ENCODE measurements at regions not wholly inside any gene's neighbourhood (a gene's known extent, or its start where the extent isn't known, plus 50 kb on each side); places are given as distances from the start of the nearest gene placed in this dataset.

- no peaks in the 10 kb centered on the region for H3K27me3 ChIP-seq (replicated peaks; ENCODE audit: insufficient read depth, low read depth, low read length, poor library complexity)
- DNase-seq (ENCODE audit: low spot score) = no peak
- BruUV-seq (replicated peaks) = no TSS peak
- intact Hi-C loops (cut with micrococcal nuclease; ENCODE audit: unreplicated experiment) = no loop called here
- no peaks in the 10 kb centered on the region for H3K4me1 ChIP-seq (ENCODE audit: insufficient read depth, low read length, poor library complexity, severe bottlenecking)
- POLR2A ChIA-PET (ENCODE audit: low non-redundant PET) = no interaction called here
- H3K4me3 ChIP-seq (ENCODE audit: low read depth, low read length, poor library complexity, severe bottlenecking) = no peak overlapping the region
- CTCF ChIA-PET = no interaction called here
- no peaks in the 10 kb centered on the region for H3K36me3 ChIP-seq (ENCODE audit: insufficient read depth, low read length, poor library complexity, severe bottlenecking)
- H3K9me3 ChIP-seq (ENCODE audit: low read depth, low read length, poor library complexity, severe bottlenecking) = no peaks in the 10 kb centered on the region
- no peak overlapping the region for H3K27ac ChIP-seq (ENCODE audit: low read depth, low read length, poor library complexity, severe bottlenecking)
- TF ChIP-seq CTCF (conservative IDR thresholded peaks at IDR 0.05; ENCODE audit: low read depth, low read length) (no peak), EZH2 (IDR thresholded peaks at IDR 0.05; ENCODE audit: borderline replicate concordance, low read depth, low read length, poor library complexity, severe bottlenecking) (no peak)
Measured at GRCh38 chr18:73590950-73591349, 556.7 kb downstream of the FBXO15 start.

DNA sequence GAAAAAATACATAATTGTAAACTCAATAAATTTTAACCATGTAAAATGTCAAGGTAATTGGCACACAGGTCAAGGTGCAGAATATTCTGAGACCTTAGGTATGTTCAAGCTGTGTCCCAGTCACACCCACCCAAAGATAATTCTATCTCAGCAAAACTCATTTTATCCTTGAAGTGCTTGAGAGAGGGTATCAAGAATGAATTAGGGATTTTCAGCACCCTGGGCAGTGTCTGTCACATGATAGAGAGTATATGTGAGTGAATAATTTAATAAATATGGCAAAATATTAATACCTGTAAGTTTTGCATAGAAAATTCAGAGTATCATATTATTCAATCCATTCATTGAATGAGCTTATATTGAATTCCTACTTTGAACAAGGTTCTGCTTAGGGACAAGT is 567.9 kb downstream of the FBXO15 start:
- H3K4me3 ChIP-seq (ENCODE audit: low read depth, low read length, poor library complexity, severe bottlenecking) = no peak overlapping the region
- H3K9me3 ChIP-seq (ENCODE audit: low read depth, low read length, poor library complexity, severe bottlenecking) = peaks cover 9% of the 10 kb centered on the region
- no peaks in the 10 kb centered on the region for H3K36me3 ChIP-seq (ENCODE audit: insufficient read depth, low read length, poor library complexity, severe bottlenecking)
- TF ChIP-seq CTCF (conservative IDR thresholded peaks at IDR 0.05; ENCODE audit: low read depth, low read length) (no peak), EZH2 (IDR thresholded peaks at IDR 0.05; ENCODE audit: borderline replicate concordance, low read depth, low read length, poor library complexity, severe bottlenecking) (no peak)
- ChIA-PET CTCF (no interaction called here), POLR2A (ENCODE audit: low non-redundant PET) (no interaction called here)
- no peak overlapping the region for H3K27ac ChIP-seq (ENCODE audit: low read depth, low read length, poor library complexity, severe bottlenecking)
- DNase-seq (ENCODE audit: low spot score) = no peak
- no peaks in the 10 kb centered on the region for H3K4me1 ChIP-seq (ENCODE audit: insufficient read depth, low read length, poor library complexity, severe bottlenecking)
- no peaks in the 10 kb centered on the region for H3K27me3 ChIP-seq (replicated peaks; ENCODE audit: insufficient read depth, low read depth, low read length, poor library complexity)
- no TSS peak for BruUV-seq (replicated peaks)
- intact Hi-C loops (cut with micrococcal nuclease; ENCODE audit: unreplicated experiment) = no loop called here

DNA sequence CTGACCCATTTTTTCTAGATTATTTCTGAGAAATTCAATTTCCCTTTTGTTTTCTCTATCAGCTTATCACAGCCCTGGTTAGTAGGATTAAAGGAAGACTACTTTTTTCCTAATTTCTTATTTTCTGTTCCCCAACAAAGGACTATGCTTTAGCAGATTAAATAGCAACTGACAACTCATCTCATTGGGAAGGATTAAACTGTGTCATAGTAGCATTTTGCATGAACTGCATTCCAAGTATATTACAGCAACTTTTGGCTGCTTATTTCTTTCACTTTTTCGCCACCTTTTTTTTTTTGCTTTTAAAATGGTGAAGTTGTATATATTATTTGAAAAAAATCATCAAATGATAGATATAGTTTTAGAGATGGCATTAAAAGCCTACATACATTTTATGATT is 570.3 kb downstream of the FBXO15 start:
- CTCF ChIA-PET = no interaction called here
- POLR2A ChIA-PET (ENCODE audit: low non-redundant PET) = no interaction called here
- H3K4me1 ChIP-seq (ENCODE audit: insufficient read depth, low read length, poor library complexity, severe bottlenecking) = no peaks in the 10 kb centered on the region
- no TSS peak for BruUV-seq (replicated peaks)
- DNase-seq (ENCODE audit: low spot score) = no peak
- no peak overlapping the region for H3K4me3 ChIP-seq (ENCODE audit: low read depth, low read length, poor library complexity, severe bottlenecking)
- H3K27me3 ChIP-seq (replicated peaks; ENCODE audit: insufficient read depth, low read depth, low read length, poor library complexity) = no peaks in the 10 kb centered on the region
- H3K27ac ChIP-seq (ENCODE audit: low read depth, low read length, poor library complexity, severe bottlenecking) = no peak overlapping the region
- intact Hi-C loops (cut with micrococcal nuclease; ENCODE audit: unreplicated experiment) = no loop called here
- H3K9me3 ChIP-seq (ENCODE audit: low read depth, low read length, poor library complexity, severe bottlenecking) = peaks cover 9% of the 10 kb centered on the region
- H3K36me3 ChIP-seq (ENCODE audit: insufficient read depth, low read length, poor library complexity, severe bottlenecking) = no peaks in the 10 kb centered on the region
- TF ChIP-seq CTCF (conservative IDR thresholded peaks at IDR 0.05; ENCODE audit: low read depth, low read length) (no peak), EZH2 (IDR thresholded peaks at IDR 0.05; ENCODE audit: borderline replicate concordance, low read depth, low read length, poor library complexity, severe bottlenecking) (no peak)

Data from A673 (cell line).